Upper lobe of right lung (tissue), 1 donor: ENCODE measurements at regions not wholly inside any gene's neighbourhood (a gene's known extent, or its start where the extent isn't known, plus 50 kb on each side); places are given as distances from the start of the nearest gene placed in this dataset.
A peak's percentile ranks its signal among the peaks of the same experiment; 100 is the strongest.

Experiments used
- ATAC-seq: fragments of 200-7000 bp; cut with Tn5 transposase; one replicate; pipeline ENCODE4 v1.9.1; 2020; ENCODE audit warnings: mild to moderate bottlenecking, moderate library complexity
- DNase-seq: peaks from one replicate; pipeline ENCODE4 v3.0.0-alpha.2; 2020
- H3K27ac ChIP-seq: fragments of 200-600 bp; one replicate; pipeline ENCODE4 v1.8.0; 2022
- H3K27me3 ChIP-seq: fragments of 200-600 bp; one replicate; pipeline ENCODE4 v1.8.0; 2022; ENCODE audit warnings: mild to moderate bottlenecking
- H3K36me3 ChIP-seq: fragments of 200-600 bp; one replicate; pipeline ENCODE4 v1.8.0; 2022
- H3K4me1 ChIP-seq: fragments of 200-600 bp; one replicate; pipeline ENCODE4 v1.8.0; 2022
- H3K4me3 ChIP-seq: fragments of 200-600 bp; one replicate; pipeline ENCODE4 v1.8.0; 2022; ENCODE audit warnings: mild to moderate bottlenecking
- H3K9me3 ChIP-seq: fragments of 200-600 bp; one replicate; pipeline ENCODE4 v1.8.0; 2022
- intact Hi-C: fragments of 100-400 bp; cut with DNase I; formaldehyde crosslinking; loops from one replicate; pipeline ENCODE4 v1.11.0; 2022
- TF ChIP-seq, protein P1 (sequence below): fragments of 200-600 bp; IDR thresholded peaks from one replicate; pipeline ENCODE4 v1.8.0; 2022; ENCODE audit warnings: antibody characterized with exemption
- donor health status: DM: no; HTN: yes; CAD: no; lungs with severe emphysema.

- Histone ChIP-seq H3K4me3 (no peak overlapping the region), H3K9me3 (no peaks in the 10 kb centered on the region), H3K27me3 (no peaks in the 10 kb centered on the region), H3K27ac (no peak overlapping the region), H3K36me3 (no peaks in the 10 kb centered on the region), H3K4me1 (no peaks in the 10 kb centered on the region)
- intact Hi-C loops = no loop called here
- ATAC-seq (no peak), DNase-seq (no peak)
- TF ChIP-seq, protein P1, sequence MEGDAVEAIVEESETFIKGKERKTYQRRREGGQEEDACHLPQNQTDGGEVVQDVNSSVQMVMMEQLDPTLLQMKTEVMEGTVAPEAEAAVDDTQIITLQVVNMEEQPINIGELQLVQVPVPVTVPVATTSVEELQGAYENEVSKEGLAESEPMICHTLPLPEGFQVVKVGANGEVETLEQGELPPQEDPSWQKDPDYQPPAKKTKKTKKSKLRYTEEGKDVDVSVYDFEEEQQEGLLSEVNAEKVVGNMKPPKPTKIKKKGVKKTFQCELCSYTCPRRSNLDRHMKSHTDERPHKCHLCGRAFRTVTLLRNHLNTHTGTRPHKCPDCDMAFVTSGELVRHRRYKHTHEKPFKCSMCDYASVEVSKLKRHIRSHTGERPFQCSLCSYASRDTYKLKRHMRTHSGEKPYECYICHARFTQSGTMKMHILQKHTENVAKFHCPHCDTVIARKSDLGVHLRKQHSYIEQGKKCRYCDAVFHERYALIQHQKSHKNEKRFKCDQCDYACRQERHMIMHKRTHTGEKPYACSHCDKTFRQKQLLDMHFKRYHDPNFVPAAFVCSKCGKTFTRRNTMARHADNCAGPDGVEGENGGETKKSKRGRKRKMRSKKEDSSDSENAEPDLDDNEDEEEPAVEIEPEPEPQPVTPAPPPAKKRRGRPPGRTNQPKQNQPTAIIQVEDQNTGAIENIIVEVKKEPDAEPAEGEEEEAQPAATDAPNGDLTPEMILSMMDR = no peak
Measured at GRCh38 chr17:73724341-73724740, 80.1 kb upstream of the SDK2 start.

GRCh38 chr17:73724990-73725389, 80.7 kb upstream of the SDK2 start:
- no peak overlapping the region for H3K27ac ChIP-seq
- H3K4me1 ChIP-seq = no peaks in the 10 kb centered on the region
- no peaks in the 10 kb centered on the region for H3K27me3 ChIP-seq
- no peaks in the 10 kb centered on the region for H3K36me3 ChIP-seq
- intact Hi-C loops = no loop called here
- TF ChIP-seq, protein P1 = no peak
- no peaks in the 10 kb centered on the region for H3K9me3 ChIP-seq
- ATAC-seq (no peak), DNase-seq (no peak)
- no peak overlapping the region for H3K4me3 ChIP-seq

- intact Hi-C loops = no loop called here
- no peaks in the 10 kb centered on the region for H3K36me3 ChIP-seq
- ATAC-seq (no peak), DNase-seq (no peak)
- no peak overlapping the region for H3K4me3 ChIP-seq
- TF ChIP-seq, protein P1 = no peak
- no peak overlapping the region for H3K27ac ChIP-seq
- H3K27me3 ChIP-seq = no peaks in the 10 kb centered on the region
- no peaks in the 10 kb centered on the region for H3K9me3 ChIP-seq
- no peaks in the 10 kb centered on the region for H3K4me1 ChIP-seq
Measured at GRCh38 chr17:73725794-73726515, 81.7 kb upstream of the SDK2 start.

GRCh38 chr17:73727941-73728340, 83.7 kb upstream of the SDK2 start:
- no peaks in the 10 kb centered on the region for H3K9me3 ChIP-seq
- no peaks in the 10 kb centered on the region for H3K36me3 ChIP-seq
- TF ChIP-seq, protein P1 = no peak
- H3K4me1 ChIP-seq = no peaks in the 10 kb centered on the region
- no peak overlapping the region for H3K4me3 ChIP-seq
- H3K27me3 ChIP-seq = no peaks in the 10 kb centered on the region
- DNase-seq (no peak), ATAC-seq (no peak)
- intact Hi-C loops = no loop called here
- no peak overlapping the region for H3K27ac ChIP-seq

GRCh38 chr17:73729101-73729500, 84.9 kb upstream of the SDK2 start:
- intact Hi-C loops = no loop called here
- Histone ChIP-seq H3K36me3 (no peaks in the 10 kb centered on the region), H3K9me3 (no peaks in the 10 kb centered on the region), H3K27ac (no peak overlapping the region), H3K4me3 (no peak overlapping the region), H3K27me3 (no peaks in the 10 kb centered on the region), H3K4me1 (no peaks in the 10 kb centered on the region)
- DNase-seq (no peak), ATAC-seq (no peak)
- TF ChIP-seq, protein P1 = no peak

DNA sequence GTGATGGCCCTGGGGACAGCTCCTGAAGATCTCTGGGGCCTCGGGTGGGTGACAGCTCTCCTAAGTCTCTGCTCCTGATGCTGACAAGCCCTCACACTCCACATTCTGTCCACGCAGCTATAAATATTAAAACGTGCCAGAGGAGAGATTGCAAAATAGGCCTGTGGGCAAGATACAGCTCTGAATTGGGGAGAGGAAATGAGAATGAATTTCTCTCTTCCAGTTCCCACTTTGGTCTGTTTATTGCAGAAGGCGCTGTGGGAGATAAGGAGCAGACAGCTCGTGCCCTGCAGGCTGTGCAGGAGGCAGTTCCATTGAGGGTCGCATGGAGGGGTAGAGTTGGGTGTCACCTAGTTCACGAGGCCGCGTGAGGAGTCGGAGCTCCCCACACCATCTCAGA, 87.5 kb upstream of the SDK2 start:
- Histone ChIP-seq H3K4me1 (no peaks in the 10 kb centered on the region), H3K9me3 (no peaks in the 10 kb centered on the region), H3K4me3 (no peak overlapping the region), H3K27me3 (peaks cover 7% of the 10 kb centered on the region), H3K27ac (no peak overlapping the region), H3K36me3 (no peaks in the 10 kb centered on the region)
- ATAC-seq = peak; percentile 65
- intact Hi-C loops = no loop called here
- TF ChIP-seq, protein P1 = no peak
- no peak for DNase-seq
